ENCODE measurements at regions not wholly inside any gene's neighbourhood (a gene's known extent, or its start where the extent isn't known, plus 50 kb on each side); places are given as distances from the start of the nearest gene placed in this dataset.

- no peak overlapping the region for H3K27ac ChIP-seq
- no peak overlapping the region for H3K4me3 ChIP-seq
- no peaks in the 10 kb centered on the region for H3K4me1 ChIP-seq (replicated peaks in 1 of 2)
- no peak for ATAC-seq (replicated peaks in 6 of 8)
- in situ Hi-C loops (cut with MboI; ENCODE audit: low pct_unique_long_range_greater_than_20kb in 2 of 9, low sequenced_read_pairs in 9 of 9, unreplicated experiment in 9 of 9) = no loop called here
- 3 to 100% (median 80%) methylated on average over 1 to 4 of the region's 4 CpGs; no CpG with 5 or more reads in 1 of the 10 experiments for WGBS, 10 experiments
Observed at GRCh38 chr7:68938151-68938550, 660.1 kb upstream of the AUTS2 start.

GRCh38 chr7:68943786-68944185 is 654.5 kb upstream of the AUTS2 start:
- no peak overlapping the region for H3K4me3 ChIP-seq
- in situ Hi-C loops (cut with MboI; ENCODE audit: low pct_unique_long_range_greater_than_20kb in 2 of 9, low sequenced_read_pairs in 9 of 9, unreplicated experiment in 9 of 9) = no loop called here
- ATAC-seq (replicated peaks in 6 of 8) = no peak

GRCh38 chr7:68955656-68956055 is 642.6 kb upstream of the AUTS2 start:
- in situ Hi-C loops (cut with MboI; ENCODE audit: low pct_unique_long_range_greater_than_20kb in 2 of 9, low sequenced_read_pairs in 9 of 9, unreplicated experiment in 9 of 9) = no loop called here
- no peak overlapping the region for H3K27ac ChIP-seq
- peaks cover 0 to 5% of the 10 kb centered on the region in 2 donors for H3K4me1 ChIP-seq (replicated peaks in 1 of 2)
- no peak for ATAC-seq (replicated peaks in 6 of 8)
- no peak overlapping the region for H3K4me3 ChIP-seq
- WGBS, 10 experiments = 0 to 95% (median 87%) methylated on average over 1 to 3 of the region's 4 CpGs; no CpG with 5 or more reads in 2 of the 10 experiments

More at GRCh38 chr7:68943786-68944185, 654.5 kb upstream of the AUTS2 start:
- Histone ChIP-seq H3K4me1 (replicated peaks in 1 of 2) (no peaks in the 10 kb centered on the region), H3K27ac (no peak overlapping the region)

GRCh38 chr7:68958571-68958970 is 639.7 kb upstream of the AUTS2 start:
- Histone ChIP-seq H3K27ac (no peak overlapping the region), H3K4me3 (no peak overlapping the region), H3K4me1 (replicated peaks in 1 of 2) (peaks cover 0 to 5% of the 10 kb centered on the region in 2 donors)
- WGBS, 10 experiments = 0 to 92% (median 64%) methylated on average over 1 to 2 of the region's 2 CpGs; no CpG with 5 or more reads in 4 of the 10 experiments
- ATAC-seq (replicated peaks in 6 of 8) = no peak
- in situ Hi-C loops (cut with MboI; ENCODE audit: low pct_unique_long_range_greater_than_20kb in 2 of 9, low sequenced_read_pairs in 9 of 9, unreplicated experiment in 9 of 9) = no loop called here

GRCh38 chr7:68963552-68963951 is 634.7 kb upstream of the AUTS2 start:
- peak in 1 of 8 experiments; percentile 94 for ATAC-seq (replicated peaks in 6 of 8)
- H3K4me1 ChIP-seq (replicated peaks in 1 of 2) = no peaks in the 10 kb centered on the region
- in situ Hi-C loops (cut with MboI; ENCODE audit: low pct_unique_long_range_greater_than_20kb in 2 of 9, low sequenced_read_pairs in 9 of 9, unreplicated experiment in 9 of 9) = no loop called here
- no peak overlapping the region for H3K27ac ChIP-seq
- H3K4me3 ChIP-seq = no peak overlapping the region
- 0 to 87% (median 75%) methylated on average over 1 to 4 of the region's 4 CpGs; no CpG with 5 or more reads in 3 of the 10 experiments for whole genome bisulfite sequencing, 10 experiments

- no peaks in the 10 kb centered on the region for H3K4me1 ChIP-seq (replicated peaks in 1 of 2)
- in situ Hi-C loops (cut with MboI; ENCODE audit: low pct_unique_long_range_greater_than_20kb in 2 of 9, low sequenced_read_pairs in 9 of 9, unreplicated experiment in 9 of 9) = no loop called here
- ATAC-seq (replicated peaks in 6 of 8) = no peak
- no peak overlapping the region for H3K4me3 ChIP-seq
- no peak overlapping the region for H3K27ac ChIP-seq
Observed at GRCh38 chr7:68964060-68964459, 634.2 kb upstream of the AUTS2 start.

GRCh38 chr7:68965351-68965750 is 632.9 kb upstream of the AUTS2 start:
- in situ Hi-C loops (cut with MboI; ENCODE audit: low pct_unique_long_range_greater_than_20kb in 2 of 9, low sequenced_read_pairs in 9 of 9, unreplicated experiment in 9 of 9) = no loop called here
- Histone ChIP-seq H3K4me1 (replicated peaks in 1 of 2) (no peaks in the 10 kb centered on the region), H3K27ac (no peak overlapping the region), H3K4me3 (no peak overlapping the region)
- ATAC-seq (replicated peaks in 6 of 8) = no peak
- 11 to 100% (median 84%) methylated on average over 1 to 3 of the region's 3 CpGs; no CpG with 5 or more reads in 1 of the 10 experiments for whole genome bisulfite sequencing, 10 experiments

- no peak for ATAC-seq (replicated peaks in 6 of 8)
- no peak overlapping the region for H3K4me3 ChIP-seq
- in situ Hi-C loops (cut with MboI; ENCODE audit: low pct_unique_long_range_greater_than_20kb in 2 of 9, low sequenced_read_pairs in 9 of 9, unreplicated experiment in 9 of 9) = no loop called here
- no peak overlapping the region for H3K27ac ChIP-seq
- H3K4me1 ChIP-seq (replicated peaks in 1 of 2) = no peaks in the 10 kb centered on the region
Observed at GRCh38 chr7:68967598-68967997, 630.7 kb upstream of the AUTS2 start.

GRCh38 chr7:68969571-68969970 is 628.7 kb upstream of the AUTS2 start:
- whole genome bisulfite sequencing, 10 experiments = 10 to 90% (median 86%) methylated on average over 1 to 3 of the region's 3 CpGs; no CpG with 5 or more reads in 5 of the 10 experiments
- Histone ChIP-seq H3K4me3 (no peak overlapping the region), H3K4me1 (replicated peaks in 1 of 2) (no peaks in the 10 kb centered on the region), H3K27ac (no peak overlapping the region)
- in situ Hi-C loops (cut with MboI; ENCODE audit: low pct_unique_long_range_greater_than_20kb in 2 of 9, low sequenced_read_pairs in 9 of 9, unreplicated experiment in 9 of 9) = no loop called here
- ATAC-seq (replicated peaks in 6 of 8) = no peak

GRCh38 chr7:68971634-68972340 is 626.5 kb upstream of the AUTS2 start:
- Histone ChIP-seq H3K4me1 (replicated peaks in 1 of 2) (no peaks in the 10 kb centered on the region), H3K4me3 (no peak overlapping the region), H3K27ac (no peak overlapping the region)
- in situ Hi-C loops (cut with MboI; ENCODE audit: low pct_unique_long_range_greater_than_20kb in 2 of 9, low sequenced_read_pairs in 9 of 9, unreplicated experiment in 9 of 9) = no loop called here
- WGBS, 10 experiments = 5 to 72% (median 46%) methylated on average over 1 to 5 of the region's 6 CpGs; no CpG with 5 or more reads in 1 of the 10 experiments
- peak in 2 of 8 experiments; percentile 39 to 72 for ATAC-seq (replicated peaks in 6 of 8)

GRCh38 chr7:68977385-68978055 is 620.8 kb upstream of the AUTS2 start:
- in situ Hi-C loops (cut with MboI; ENCODE audit: low pct_unique_long_range_greater_than_20kb in 2 of 9, low sequenced_read_pairs in 9 of 9, unreplicated experiment in 9 of 9) = no loop called here
- no peak overlapping the region for H3K4me3 ChIP-seq
- peak in 1 of 8 experiments; percentile 37 for ATAC-seq (replicated peaks in 6 of 8)
- no peak overlapping the region for H3K27ac ChIP-seq
- WGBS, 10 experiments = 9 to 73% (median 56%) methylated on average over 1 to 10 of the region's 14 CpGs
- peaks cover 4 to 11% of the 10 kb centered on the region in 2 donors for H3K4me1 ChIP-seq (replicated peaks in 1 of 2)

GRCh38 chr7:68978710-68979109 is 619.6 kb upstream of the AUTS2 start:
- WGBS, 10 experiments = 56 to 100% (median 100%) methylated on average over 1 to 4 of the region's 4 CpGs; no CpG with 5 or more reads in 2 of the 10 experiments
- no peak for ATAC-seq (replicated peaks in 6 of 8)
- no peak overlapping the region for H3K4me3 ChIP-seq
- H3K27ac ChIP-seq = no peak overlapping the region
- H3K4me1 ChIP-seq (replicated peaks in 1 of 2) = peaks cover 4 to 11% of the 10 kb centered on the region in 2 donors
- in situ Hi-C loops (cut with MboI; ENCODE audit: low pct_unique_long_range_greater_than_20kb in 2 of 9, low sequenced_read_pairs in 9 of 9, unreplicated experiment in 9 of 9) = no loop called here

GRCh38 chr7:68980011-68980410 is 618.3 kb upstream of the AUTS2 start:
- Histone ChIP-seq H3K4me1 (replicated peaks in 1 of 2) (peaks cover 4 to 11% of the 10 kb centered on the region in 2 donors), H3K4me3 (no peak overlapping the region), H3K27ac (no peak overlapping the region)
- in situ Hi-C loops (cut with MboI; ENCODE audit: low pct_unique_long_range_greater_than_20kb in 2 of 9, low sequenced_read_pairs in 9 of 9, unreplicated experiment in 9 of 9) = no loop called here
- peak in 1 of 8 experiments; percentile 81 for ATAC-seq (replicated peaks in 6 of 8)
- 0 to 57% (median 0%) methylated on average over 1 of the region's 1 CpG; no CpG with 5 or more reads in 4 of the 10 experiments for WGBS, 10 experiments

Data from motor neuron (in vitro differentiated cells).